ENCODE measurements at regions not wholly inside any gene's neighbourhood (a gene's known extent, or its start where the extent isn't known, plus 50 kb on each side); places are given as distances from the start of the nearest gene placed in this dataset.

DNA sequence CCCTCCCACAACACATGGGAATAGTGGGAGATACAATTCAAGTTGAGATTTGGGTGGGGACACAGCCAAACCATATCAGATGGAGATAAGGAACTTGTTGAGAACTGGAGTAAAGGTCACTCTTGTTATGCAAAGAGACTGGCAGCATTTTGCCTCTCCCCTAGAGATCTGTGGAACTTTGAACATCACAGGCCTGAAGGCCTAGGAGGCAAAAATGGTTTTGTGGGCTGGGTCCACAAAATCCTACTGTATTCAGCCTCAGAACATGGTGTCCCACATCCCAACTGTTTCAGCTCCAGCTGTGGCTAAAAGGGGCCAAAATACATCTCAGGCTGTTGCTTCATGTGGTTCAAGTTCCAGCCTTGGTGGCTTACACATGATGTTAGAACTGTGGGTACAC is 1247.8 kb upstream of the IGFBP7 start:
- Histone ChIP-seq H3K27ac (ENCODE audit: insufficient read length, low read depth, low read length) (no peak overlapping the region), H2AK5ac (ENCODE audit: insufficient read length, low read length) (no peak overlapping the region), H3K56ac (ENCODE audit: insufficient read length, low read depth, low read length) (no peak overlapping the region), H3K9ac (ENCODE audit: extremely low read depth, insufficient read length, low read length) (no peak overlapping the region), H2BK120ac (ENCODE audit: low read depth, low read length, poor library complexity, severe bottlenecking) (no peak overlapping the region), H2BK5ac (ENCODE audit: insufficient read length, low read length) (no peak overlapping the region), H4K8ac (replicated peaks; ENCODE audit: insufficient read length, low read depth, low read length) (no peak overlapping the region), H3K23me2 (ENCODE audit: insufficient read length, low read depth, low read length, poor library complexity, severe bottlenecking) (no peaks in the 10 kb centered on the region), H3K4ac (ENCODE audit: low read depth, low read length) (no peak overlapping the region), H3K9me3 (ENCODE audit: control insufficient read depth, low read depth, low read length) (peaks cover 14% of the 10 kb centered on the region), H2BK20ac (ENCODE audit: low read depth, low read length, poor library complexity, severe bottlenecking) (no peak overlapping the region), H4K20me1 (ENCODE audit: control insufficient read depth, insufficient read depth, insufficient read length) (no peaks in the 10 kb centered on the region), H2BK15ac (ENCODE audit: low read depth, low read length) (no peak overlapping the region), H4K5ac (ENCODE audit: insufficient read length, low read depth, low read length) (no peak overlapping the region), H3K27me3 (ENCODE audit: insufficient read depth, low read length) (no peaks in the 10 kb centered on the region), H3K4me1 (ENCODE audit: insufficient read depth, low read length) (no peaks in the 10 kb centered on the region), H4K91ac (ENCODE audit: insufficient read length, low read depth, low read length) (no peak overlapping the region), H3K14ac (ENCODE audit: insufficient read depth, low read length) (no peak overlapping the region), H3K79me2 (ENCODE audit: insufficient read depth, low read length) (no peaks in the 10 kb centered on the region), H2AFZ (ENCODE audit: low read length) (no peak overlapping the region), H3T11ph (ENCODE audit: low read length) (no peak overlapping the region), H3K79me1 (ENCODE audit: insufficient read depth, low read depth, low read length, poor library complexity, severe bottlenecking) (no peaks in the 10 kb centered on the region), H3K4me2 (ENCODE audit: insufficient read depth, insufficient read length, low read length) (no peak overlapping the region), H3K18ac (ENCODE audit: insufficient read length, low read depth, low read length) (no peak overlapping the region), H2BK12ac (ENCODE audit: insufficient read length, low read depth, low read length) (no peak overlapping the region), H3K23ac (ENCODE audit: insufficient read length, low read depth, low read length) (no peak overlapping the region)
- DNase-seq = no peak
- Mint-ChIP-seq H3K27ac (no peak overlapping the region), H3K36me3 (ENCODE audit: insufficient read depth in 1 of 3, low read depth in 3 of 3) (peaks cover 7 to 30% (median 27%) of the 10 kb centered on the region in 3 experiments), H3K4me1 (no peaks in the 10 kb centered on the region), H3K9me3 (peaks cover 29 to 41% of the 10 kb centered on the region in 2 experiments), H3K27me3 (ENCODE audit: low read depth) (no peaks in the 10 kb centered on the region; the same call in 1 of the 2 replicates), H3K4me3 (no peak overlapping the region)
- TF ChIP-seq CTCF (conservative IDR thresholded peaks at IDR 0.05) = no peak
